SU-DHL-6 (cell line): ENCODE measurements at regions not wholly inside any gene's neighbourhood (a gene's known extent, or its start where the extent isn't known, plus 50 kb on each side); places are given as distances from the start of the nearest gene placed in this dataset.
A peak's percentile ranks its signal among the peaks of the same experiment; 100 is the strongest.

Source experiments
- H2AFZ ChIP-seq: fragments of 200-600 bp; sonication (generic); 2 replicates; pipeline ENCODE4 v1.6.1; 2014; ENCODE audit warnings: low read depth, mild to moderate bottlenecking, moderate library complexity, mixed read lengths, antibody characterized with exemption, low read length; ENCODE audit not compliant: severe bottlenecking
- H3F3A ChIP-seq: fragments of 200-600 bp; shearing (Covaris generic); 2 replicates; pipeline ENCODE4 v1.6.0; 2016; ENCODE audit warnings: antibody characterized with exemption, mild to moderate bottlenecking; ENCODE audit not compliant: insufficient read depth
- H3K27ac ChIP-seq: fragments of 200-600 bp; sonication (generic); 2 replicates; pipeline ENCODE4 v1.5.1; 2016; ENCODE audit warnings: low read depth, mild to moderate bottlenecking, low read length, moderate library complexity, mixed read lengths
- H3K27me3 ChIP-seq: fragments of 200-600 bp; sonication (generic), shearing (Covaris generic); 2 replicates; pipeline ENCODE4 v1.6.0; 2014; ENCODE audit warnings: mild to moderate bottlenecking, low read length
- H3K36me3 ChIP-seq: fragments of 200-600 bp; sonication (generic); 2 replicates; pipeline ENCODE4 v1.6.1; 2014; ENCODE audit warnings: mild to moderate bottlenecking, low read length, mixed read lengths
- H3K4me2 ChIP-seq: fragments of 300-600, 200-600 bp; shearing (Covaris generic), sonication (generic); 2 replicates; pipeline ENCODE4 v1.6.0; 2014; ENCODE audit warnings: low read length, low read depth, mild to moderate bottlenecking; ENCODE audit not compliant: poor library complexity, severe bottlenecking
- H3K4me3 ChIP-seq: fragments of 200-600 bp; sonication (generic); 2 replicates; pipeline ENCODE4 v1.5.1; 2014; ENCODE audit warnings: antibody characterized with exemption, low read length, mild to moderate bottlenecking, mixed read lengths; ENCODE audit not compliant: insufficient read depth, poor library complexity, severe bottlenecking
- H3K79me2 ChIP-seq: fragments of 200-600 bp; sonication (generic); 2 replicates; pipeline ENCODE4 v1.6.1; 2014; ENCODE audit warnings: mild to moderate bottlenecking, low read length, moderate library complexity; ENCODE audit not compliant: insufficient read depth
- H3K9ac ChIP-seq: fragments of 200-600 bp; sonication (generic); 2 replicates; pipeline ENCODE4 v1.7.0; 2014; ENCODE audit warnings: mild to moderate bottlenecking, low read length
- H3K9me2 ChIP-seq: fragments of 200-600 bp; sonication (generic); replicated peaks from 2 replicates; pipeline ENCODE4 v1.6.1; 2014; ENCODE audit warnings: low read length; ENCODE audit not compliant: insufficient read depth
- H3K9me3 ChIP-seq: fragments of 200-600 bp; sonication (generic); 2 replicates; pipeline ENCODE4 v1.6.1; 2014; ENCODE audit warnings: low read length, mixed read lengths; ENCODE audit not compliant: insufficient read depth
- H4K20me1 ChIP-seq: fragments of 200-600 bp; sonication (generic); 2 replicates; pipeline ENCODE4 v1.6.1; 2014; ENCODE audit warnings: low read depth, mild to moderate bottlenecking, antibody characterized with exemption, low read length, moderate library complexity, mixed read lengths
- EZH2phosphoT487 ChIP-seq: fragments of 200-600 bp; sonication (generic), shearing (Covaris generic); conservative IDR thresholded peaks from 2 replicates; pipeline ENCODE4 v1.6.1; 2018; ENCODE audit warnings: mild to moderate bottlenecking, antibody characterized with exemption, low read length, moderate library complexity, mixed read lengths
- TF ChIP-seq, protein P1 (sequence below): fragments of 200-600 bp; sonication (generic); IDR thresholded peaks from one replicate; pipeline ENCODE4 v1.5.1; 2017; ENCODE audit warnings: antibody characterized with exemption, mild to moderate bottlenecking, low read length, moderate library complexity; ENCODE audit not compliant: insufficient read depth, poor library complexity, severe bottlenecking

DNA sequence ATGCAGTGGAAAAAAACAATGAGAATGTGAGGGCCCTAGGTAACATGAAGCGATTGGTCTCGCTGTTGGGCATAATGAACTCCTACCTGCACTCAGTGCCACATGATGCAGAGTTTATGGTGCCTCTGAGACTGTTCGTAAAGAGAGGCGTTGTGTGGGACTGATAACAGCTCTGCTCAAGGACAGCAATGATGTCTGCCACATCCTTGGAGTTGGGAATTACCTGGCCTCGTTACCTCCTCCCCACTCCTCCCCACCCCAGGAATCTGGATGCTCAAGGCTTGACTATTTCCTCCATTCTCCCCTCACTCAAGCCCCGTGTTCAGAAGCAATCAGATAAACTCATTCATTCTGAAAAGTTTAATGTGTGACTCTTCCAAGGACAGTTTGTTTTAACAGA is 148.0 kb upstream of the JADE1 start:
- no peaks in the 10 kb centered on the region for H4K20me1 ChIP-seq
- no peaks in the 10 kb centered on the region for H3K36me3 ChIP-seq
- no peaks in the 10 kb centered on the region for H3K9me2 ChIP-seq
- peaks cover 22% of the 10 kb centered on the region for H3F3A ChIP-seq
- H3K9ac ChIP-seq = no peak overlapping the region
- H3K27me3 ChIP-seq = no peaks in the 10 kb centered on the region
- no peak overlapping the region for H3K4me2 ChIP-seq
- H3K79me2 ChIP-seq = no peaks in the 10 kb centered on the region
- no peak overlapping the region for H3K4me3 ChIP-seq
- peak overlapping the region; percentile 95 for H3K27ac ChIP-seq
- TF ChIP-seq, protein P1, sequence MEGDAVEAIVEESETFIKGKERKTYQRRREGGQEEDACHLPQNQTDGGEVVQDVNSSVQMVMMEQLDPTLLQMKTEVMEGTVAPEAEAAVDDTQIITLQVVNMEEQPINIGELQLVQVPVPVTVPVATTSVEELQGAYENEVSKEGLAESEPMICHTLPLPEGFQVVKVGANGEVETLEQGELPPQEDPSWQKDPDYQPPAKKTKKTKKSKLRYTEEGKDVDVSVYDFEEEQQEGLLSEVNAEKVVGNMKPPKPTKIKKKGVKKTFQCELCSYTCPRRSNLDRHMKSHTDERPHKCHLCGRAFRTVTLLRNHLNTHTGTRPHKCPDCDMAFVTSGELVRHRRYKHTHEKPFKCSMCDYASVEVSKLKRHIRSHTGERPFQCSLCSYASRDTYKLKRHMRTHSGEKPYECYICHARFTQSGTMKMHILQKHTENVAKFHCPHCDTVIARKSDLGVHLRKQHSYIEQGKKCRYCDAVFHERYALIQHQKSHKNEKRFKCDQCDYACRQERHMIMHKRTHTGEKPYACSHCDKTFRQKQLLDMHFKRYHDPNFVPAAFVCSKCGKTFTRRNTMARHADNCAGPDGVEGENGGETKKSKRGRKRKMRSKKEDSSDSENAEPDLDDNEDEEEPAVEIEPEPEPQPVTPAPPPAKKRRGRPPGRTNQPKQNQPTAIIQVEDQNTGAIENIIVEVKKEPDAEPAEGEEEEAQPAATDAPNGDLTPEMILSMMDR = no peak
- TF ChIP-seq EZH2phosphoT487 = no peak
- no peaks in the 10 kb centered on the region for H3K9me3 ChIP-seq
- no peak overlapping the region for H2AFZ ChIP-seq

DNA sequence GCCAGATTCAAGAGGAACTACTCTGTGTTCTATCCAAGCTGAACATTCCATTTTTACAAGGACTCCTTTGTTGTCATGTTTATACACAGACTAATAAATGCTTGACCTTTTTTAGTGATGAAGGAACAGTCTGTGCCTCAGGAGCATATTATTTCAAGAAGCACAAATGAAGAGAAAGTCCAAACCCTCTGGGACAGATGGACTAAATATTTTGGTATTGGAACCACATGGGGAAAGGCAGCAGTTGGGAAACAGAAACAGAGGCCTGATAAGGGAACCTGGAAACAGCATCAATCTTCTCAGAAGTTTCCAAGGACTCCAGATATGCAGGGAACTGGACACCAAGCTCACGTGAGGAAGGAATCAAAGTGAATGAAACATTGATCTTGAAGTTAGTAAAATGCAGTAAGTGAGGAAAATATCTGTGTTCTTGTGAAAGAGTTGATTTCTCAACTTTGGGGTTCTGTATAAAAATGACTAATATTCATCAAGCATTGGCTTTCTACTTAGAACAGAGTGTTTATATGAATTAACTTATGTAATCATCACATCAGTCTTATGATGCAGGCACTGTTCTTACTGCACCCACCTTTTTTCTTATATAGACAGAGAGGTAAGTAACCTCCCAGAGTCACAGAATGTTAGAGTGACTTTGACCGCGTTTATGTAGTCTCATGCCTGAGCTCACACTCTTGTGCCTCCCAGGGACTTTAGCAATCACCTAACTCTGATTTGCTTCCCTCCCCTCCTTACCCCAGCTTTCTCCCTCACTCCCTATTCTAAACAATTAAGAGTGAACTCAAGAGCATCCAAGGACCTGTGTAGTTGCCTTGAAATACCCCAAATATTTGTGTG is 148.9 kb upstream of the JADE1 start:
- no peaks in the 10 kb centered on the region for H3K79me2 ChIP-seq
- H3K4me2 ChIP-seq = peak overlapping the region; percentile 78
- peak overlapping the region; percentile 95 for H3K27ac ChIP-seq
- H4K20me1 ChIP-seq = no peaks in the 10 kb centered on the region
- H3F3A ChIP-seq = peaks cover 22% of the 10 kb centered on the region
- H2AFZ ChIP-seq = no peak overlapping the region
- H3K27me3 ChIP-seq = no peaks in the 10 kb centered on the region
- H3K9me3 ChIP-seq = no peaks in the 10 kb centered on the region
- no peaks in the 10 kb centered on the region for H3K9me2 ChIP-seq
- peak overlapping the region; percentile 14; the same call in 1 of the 2 replicates for H3K9ac ChIP-seq
- TF ChIP-seq, protein P1 = no peak
- TF ChIP-seq EZH2phosphoT487 = no peak
- no peaks in the 10 kb centered on the region for H3K36me3 ChIP-seq
- no peak overlapping the region for H3K4me3 ChIP-seq

DNA sequence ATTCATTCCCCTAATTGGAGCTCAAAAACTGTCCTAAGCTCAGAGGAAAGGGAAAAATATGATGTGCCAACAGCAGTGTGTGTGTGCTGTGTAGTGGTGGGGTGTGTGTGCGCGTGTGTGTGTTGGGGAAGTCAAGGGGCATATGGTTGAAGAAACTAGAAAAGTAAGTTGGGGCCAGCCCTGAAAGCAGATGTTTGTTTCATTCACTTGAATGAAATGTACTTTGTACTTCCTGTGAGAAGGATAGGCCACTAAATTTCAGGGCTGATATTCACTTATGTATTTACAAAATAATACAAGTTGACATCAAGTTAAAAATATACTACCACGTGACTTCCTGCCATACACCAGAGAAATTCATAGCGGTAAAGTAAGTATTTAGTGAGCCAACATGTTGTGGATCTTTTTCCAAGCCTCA is 151.3 kb upstream of the JADE1 start:
- no peaks in the 10 kb centered on the region for H3K9me2 ChIP-seq
- H3K4me3 ChIP-seq = peak overlapping the region; percentile 40
- peak overlapping the region; percentile 78 for H3K4me2 ChIP-seq
- H3K27ac ChIP-seq = peak overlapping the region; percentile 95
- peaks cover 22% of the 10 kb centered on the region for H3F3A ChIP-seq
- H4K20me1 ChIP-seq = no peaks in the 10 kb centered on the region
- H2AFZ ChIP-seq = peak overlapping the region; percentile 78
- H3K79me2 ChIP-seq = no peaks in the 10 kb centered on the region
- no peaks in the 10 kb centered on the region for H3K27me3 ChIP-seq
- H3K9me3 ChIP-seq = no peaks in the 10 kb centered on the region; the same call in 1 of the 2 replicates
- no peak for TF ChIP-seq EZH2phosphoT487
- TF ChIP-seq, protein P1 = no peak
- H3K9ac ChIP-seq = peak overlapping the region; percentile 55
- no peaks in the 10 kb centered on the region for H3K36me3 ChIP-seq
